Coronary artery (tissue), 2 donors: ENCODE measurements at regions not wholly inside any gene's neighbourhood (a gene's known extent, or its start where the extent isn't known, plus 50 kb on each side); places are given as distances from the start of the nearest gene placed in this dataset.
"Not testable (repeated sequence)": the region's sequence is repeated elsewhere in the genome, so short reads cannot be mapped to it uniquely, and the experiment has no call there.

Source experiments
- DNase-seq: peaks from one replicate; pipeline ENCODE4 v3.0.0-alpha.2; 2017; ENCODE audit warnings: low spot score
- H3K27ac ChIP-seq, 2 donors: fragments of 200-600 bp; sonication (generic); one replicate each; pipeline ENCODE4 v1.5.1; 2016 to 2019
- H3K4me3 ChIP-seq: fragments of 200-600 bp; sonication (generic); 2 replicates; pipeline ENCODE4 v1.5.1; 2016; ENCODE audit warnings: mild to moderate bottlenecking, moderate library complexity
- TF ChIP-seq, protein P1 (sequence below): fragments of 200-600 bp; sonication (generic); IDR thresholded peaks from one replicate; pipeline ENCODE4 v1.5.1; 2019; ENCODE audit warnings: antibody characterized with exemption

DNA sequence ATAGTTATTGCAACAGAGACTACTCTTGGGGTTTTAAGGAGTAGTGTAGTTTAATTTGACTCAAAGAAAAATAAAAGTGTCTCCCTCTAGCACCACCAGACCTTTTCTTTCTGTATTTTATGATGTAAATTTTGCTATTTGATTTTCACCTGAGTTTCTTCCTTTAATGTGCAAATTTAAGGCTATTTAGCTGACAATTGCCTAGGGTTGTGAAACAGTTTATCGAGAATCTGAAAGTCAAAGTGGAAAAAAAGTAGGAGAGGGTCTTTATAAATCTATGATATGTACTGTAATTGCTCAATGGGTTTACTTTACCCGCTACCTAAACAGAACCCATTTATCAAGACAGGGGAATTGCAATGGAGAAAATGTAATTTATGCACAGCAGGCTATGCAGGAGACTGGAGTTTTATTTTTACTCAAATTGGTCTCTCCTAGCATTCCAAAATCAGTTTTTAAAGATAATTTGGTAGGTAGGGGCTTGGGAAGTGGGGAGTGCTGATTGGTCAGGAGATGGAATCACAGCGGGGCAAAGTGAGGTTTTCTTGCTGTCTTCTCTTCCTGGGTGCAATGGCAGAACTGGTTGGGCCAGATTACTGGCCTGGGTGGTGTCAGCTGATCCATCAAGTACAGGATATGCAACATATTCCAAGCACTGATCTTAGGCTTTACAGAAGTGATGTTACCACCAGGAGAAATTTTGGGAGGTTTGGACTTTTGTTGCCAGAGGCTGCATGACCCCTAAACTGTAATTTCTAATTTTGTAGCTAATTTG is 228.6 kb upstream of the TACR3 start:
- DNase-seq, result no peak

DNA sequence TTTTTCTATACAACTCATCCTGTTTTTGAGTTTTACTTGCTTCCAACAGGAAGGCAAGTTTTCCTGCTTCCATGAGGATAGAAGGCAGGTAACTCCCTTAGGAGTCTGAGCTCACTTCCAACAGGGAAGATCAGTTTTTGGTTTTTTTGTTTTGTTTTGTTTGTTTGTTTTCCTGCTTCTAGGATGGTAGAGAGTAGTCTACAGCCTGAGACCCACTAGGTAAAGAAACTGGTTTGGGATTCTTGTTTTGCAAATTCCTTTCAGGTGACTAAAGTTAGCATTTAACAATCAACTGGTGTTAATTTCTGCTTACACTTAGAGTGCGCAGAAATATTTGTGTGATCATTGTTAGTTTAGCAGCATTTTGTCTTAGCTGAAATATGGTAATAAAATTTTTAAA is 227.8 kb upstream of the TACR3 start:
- H3K27ac ChIP-seq, result no peak overlapping the region
- DNase-seq, result no peak
- H3K4me3 ChIP-seq, result no peak overlapping the region
- TF ChIP-seq, protein P1, sequence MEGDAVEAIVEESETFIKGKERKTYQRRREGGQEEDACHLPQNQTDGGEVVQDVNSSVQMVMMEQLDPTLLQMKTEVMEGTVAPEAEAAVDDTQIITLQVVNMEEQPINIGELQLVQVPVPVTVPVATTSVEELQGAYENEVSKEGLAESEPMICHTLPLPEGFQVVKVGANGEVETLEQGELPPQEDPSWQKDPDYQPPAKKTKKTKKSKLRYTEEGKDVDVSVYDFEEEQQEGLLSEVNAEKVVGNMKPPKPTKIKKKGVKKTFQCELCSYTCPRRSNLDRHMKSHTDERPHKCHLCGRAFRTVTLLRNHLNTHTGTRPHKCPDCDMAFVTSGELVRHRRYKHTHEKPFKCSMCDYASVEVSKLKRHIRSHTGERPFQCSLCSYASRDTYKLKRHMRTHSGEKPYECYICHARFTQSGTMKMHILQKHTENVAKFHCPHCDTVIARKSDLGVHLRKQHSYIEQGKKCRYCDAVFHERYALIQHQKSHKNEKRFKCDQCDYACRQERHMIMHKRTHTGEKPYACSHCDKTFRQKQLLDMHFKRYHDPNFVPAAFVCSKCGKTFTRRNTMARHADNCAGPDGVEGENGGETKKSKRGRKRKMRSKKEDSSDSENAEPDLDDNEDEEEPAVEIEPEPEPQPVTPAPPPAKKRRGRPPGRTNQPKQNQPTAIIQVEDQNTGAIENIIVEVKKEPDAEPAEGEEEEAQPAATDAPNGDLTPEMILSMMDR, result no peak

More for the DNA sequence above, 228.6 kb upstream of the TACR3 start:
- TF ChIP-seq, protein P1, result no peak
- H3K4me3 ChIP-seq, result no peak overlapping the region
- no peak overlapping the region for H3K27ac ChIP-seq

DNA sequence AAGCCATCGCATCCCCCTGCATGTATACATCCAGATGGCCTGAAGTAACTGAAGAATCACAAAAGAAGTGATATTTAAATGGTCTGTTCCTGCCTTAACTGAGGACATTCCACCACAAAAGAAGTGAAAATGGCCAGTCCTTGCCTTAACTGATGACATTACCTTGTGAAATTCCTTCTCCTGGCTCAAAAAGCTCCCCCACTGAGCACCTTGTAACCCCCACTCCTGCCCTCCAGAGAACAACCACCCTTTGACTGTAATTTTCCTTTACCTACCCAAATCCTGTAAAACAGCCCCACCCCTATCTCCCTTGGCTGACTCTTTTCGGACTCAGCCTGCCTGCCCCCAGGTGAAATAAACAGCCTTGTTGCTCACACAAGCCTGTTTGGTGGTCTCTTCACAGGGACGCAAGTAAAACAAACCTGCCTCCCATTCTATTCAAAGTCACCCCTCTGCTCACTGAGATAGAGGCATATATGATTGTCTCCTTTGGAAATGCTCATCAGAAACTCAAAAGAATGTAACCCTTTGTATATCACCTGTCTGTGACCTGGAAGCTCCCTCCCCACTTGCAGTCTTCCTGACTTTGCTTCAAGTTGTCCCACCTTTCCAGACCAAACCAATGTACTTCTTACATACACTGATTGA is 227.0 kb upstream of the TACR3 start:
- H3K4me3 ChIP-seq, H3K27ac ChIP-seq, DNase-seq: not testable (repeated sequence)

DNA sequence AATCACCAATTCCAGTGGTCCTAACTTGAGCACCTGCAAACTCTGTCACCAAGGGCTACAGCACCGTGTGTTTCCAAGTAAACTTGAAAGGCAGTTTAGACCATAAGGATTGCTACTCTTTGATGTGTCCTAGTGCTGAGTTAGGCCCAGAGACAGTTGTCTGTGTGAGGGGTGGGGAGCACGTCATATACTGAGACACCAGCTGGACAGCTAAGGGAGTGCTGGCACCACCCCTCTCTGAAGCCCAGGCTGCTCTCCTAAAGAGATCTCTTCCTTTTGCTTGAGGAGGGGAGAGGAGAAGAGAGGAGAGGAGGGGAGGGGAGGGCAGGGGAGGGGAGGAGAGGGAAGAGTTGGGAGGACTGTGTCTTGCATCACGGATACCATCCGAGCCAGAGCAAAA is 218.7 kb upstream of the TACR3 start:
- Histone ChIP-seq H3K4me3 (no peak overlapping the region), H3K27ac (no peak overlapping the region)
- TF ChIP-seq, protein P1, result no peak
- DNase-seq, result no peak

DNA sequence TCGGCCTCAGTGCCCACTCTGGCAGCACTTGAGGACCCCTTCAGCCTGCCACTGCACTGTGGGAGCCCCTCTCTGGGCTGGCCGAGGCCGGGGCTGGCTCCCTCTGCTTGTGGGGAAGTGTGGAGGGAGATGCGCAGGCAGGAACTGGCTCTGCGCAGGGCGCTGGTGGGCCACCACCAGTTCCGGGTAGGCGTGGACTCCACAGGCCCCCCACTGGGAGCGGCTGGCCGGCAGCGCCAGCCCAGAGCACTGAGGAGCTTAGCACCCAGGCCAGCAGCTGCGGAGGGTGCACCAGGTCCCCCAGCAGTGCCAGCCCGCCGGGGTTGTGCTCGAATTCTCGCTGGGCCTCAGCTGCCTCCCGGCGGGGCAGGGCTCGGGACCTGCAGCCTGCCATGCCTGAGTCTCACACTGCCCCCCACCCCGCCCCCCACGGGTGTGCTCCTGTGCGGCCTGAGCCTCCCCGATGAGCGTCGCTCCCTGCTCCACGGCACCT is 216.9 kb upstream of the TACR3 start:
- no peak overlapping the region for H3K4me3 ChIP-seq
- no peak for DNase-seq
- TF ChIP-seq, protein P1, result no peak
- no peak overlapping the region for H3K27ac ChIP-seq

DNA sequence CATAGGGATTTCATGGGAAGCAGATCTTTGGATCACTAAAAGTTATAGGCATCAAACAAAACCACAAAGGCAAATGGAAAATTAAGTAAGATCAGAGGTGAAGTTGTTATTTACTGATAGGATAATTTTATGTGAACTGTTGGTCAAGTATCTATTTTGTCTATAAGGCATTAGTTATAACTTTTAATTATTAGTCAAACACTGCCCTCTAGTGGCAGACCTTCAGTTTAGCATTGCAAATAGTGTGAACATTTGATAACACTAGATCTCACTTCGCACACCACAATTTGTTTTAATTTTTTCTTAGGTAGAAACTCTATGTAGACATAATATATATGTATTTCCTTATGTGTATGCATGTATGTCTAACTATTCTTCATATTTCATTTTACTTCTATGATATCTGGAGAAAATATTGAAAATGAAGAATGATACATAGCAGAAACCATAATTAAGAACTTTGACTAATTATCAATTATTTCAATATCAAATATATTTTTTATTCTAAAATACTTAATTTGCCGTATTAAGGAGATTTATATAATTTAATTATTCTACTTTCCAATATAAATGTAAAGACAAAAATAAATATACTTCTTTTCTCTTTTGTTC is 214.5 kb upstream of the TACR3 start:
- Histone ChIP-seq H3K27ac (no peak overlapping the region), H3K4me3 (no peak overlapping the region)
- DNase-seq, result no peak
- TF ChIP-seq, protein P1, result peak; percentile 41

DNA sequence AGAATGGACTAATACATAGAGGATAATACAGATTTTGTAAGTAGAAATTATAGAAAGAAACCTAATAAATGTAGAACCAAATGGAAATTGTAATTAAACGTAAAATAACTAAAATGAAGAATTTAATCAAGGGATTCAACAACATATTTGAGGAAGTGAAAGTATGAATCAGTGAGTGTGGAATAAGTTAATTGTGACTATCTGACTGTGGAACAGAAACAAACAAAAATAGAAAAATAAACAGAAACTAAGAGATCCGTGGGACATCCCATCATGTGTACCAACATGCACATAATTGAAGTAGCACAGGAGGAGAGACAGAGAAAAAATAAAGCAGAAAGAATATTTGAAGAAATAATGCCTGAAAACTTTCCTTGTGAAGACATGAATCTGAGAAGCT is 208.6 kb upstream of the TACR3 start:
- TF ChIP-seq, protein P1, result no peak
- H3K4me3 ChIP-seq, result no peak overlapping the region
- DNase-seq, result no peak
- H3K27ac ChIP-seq, result no peak overlapping the region
